NCI-H1694 treated with DMSO at 0.1 percent for 48 hours (cell line): ENCODE measurements at regions not wholly inside any gene's neighbourhood (a gene's known extent, or its start where the extent isn't known, plus 50 kb on each side); places are given as distances from the start of the nearest gene placed in this dataset.
"Not testable (repeated sequence)": the region's sequence is repeated elsewhere in the genome, so short reads cannot be mapped to it uniquely, and the experiment has no call there.

Experiments used
- DNase-seq: peaks from one replicate; lab custom pipeline; 2025; lab: John Stamatoyannopoulos, UW

- DNase-seq, result not testable (repeated sequence)
These were observed 167.2 kb downstream of the BCL2L11 start for GRCh38 chr2:111287646-111288568.

- DNase-seq, result not testable (repeated sequence)
These were observed 169.7 kb downstream of the BCL2L11 start for GRCh38 chr2:111290370-111290769.

- DNase-seq, result not testable (repeated sequence)
These were observed 170.9 kb downstream of the BCL2L11 start for GRCh38 chr2:111291566-111291965.

GRCh38 chr2:111292232-111292968 lies 171.7 kb downstream of the BCL2L11 start:
- DNase-seq, result not testable (repeated sequence)

- not testable (repeated sequence) for DNase-seq
These were observed 174.0 kb downstream of the BCL2L11 start for GRCh38 chr2:111294699-111295098.

GRCh38 chr2:111296122-111296804 lies 175.5 kb downstream of the BCL2L11 start:
- DNase-seq, result not testable (repeated sequence)

GRCh38 chr2:111297128-111297527 lies 176.4 kb downstream of the BCL2L11 start:
- DNase-seq, result not testable (repeated sequence)

GRCh38 chr2:111298927-111299326 lies 178.2 kb downstream of the BCL2L11 start:
- DNase-seq, result not testable (repeated sequence)

- not testable (repeated sequence) for DNase-seq
These were observed 178.9 kb downstream of the BCL2L11 start for GRCh38 chr2:111299635-111300034.

- DNase-seq, result not testable (repeated sequence)
These were observed 181.0 kb downstream of the BCL2L11 start for GRCh38 chr2:111301677-111302076.

GRCh38 chr2:111302397-111303218 lies 181.9 kb downstream of the BCL2L11 start:
- DNase-seq, result not testable (repeated sequence)

- not testable (repeated sequence) for DNase-seq
These were observed 186.6 kb downstream of the BCL2L11 start for GRCh38 chr2:111307302-111307701.

GRCh38 chr2:111309231-111310075 lies 188.7 kb downstream of the BCL2L11 start:
- not testable (repeated sequence) for DNase-seq

- not testable (repeated sequence) for DNase-seq
These were observed 189.7 kb downstream of the BCL2L11 start for GRCh38 chr2:111310395-111310794.

GRCh38 chr2:111311568-111311967 lies 190.9 kb downstream of the BCL2L11 start:
- DNase-seq, result not testable (repeated sequence)

GRCh38 chr2:111312897-111313607 lies 192.3 kb downstream of the BCL2L11 start:
- not testable (repeated sequence) for DNase-seq

- not testable (repeated sequence) for DNase-seq
These were observed 193.0 kb downstream of the BCL2L11 start for GRCh38 chr2:111313711-111314110.

GRCh38 chr2:111315188-111315917 lies 194.6 kb downstream of the BCL2L11 start:
- not testable (repeated sequence) for DNase-seq

- DNase-seq, result not testable (repeated sequence)
These were observed 195.6 kb downstream of the BCL2L11 start for GRCh38 chr2:111316221-111316741.
